HG02884 (cell line): ENCODE measurements at regions not wholly inside any gene's neighbourhood (a gene's known extent, or its start where the extent isn't known, plus 50 kb on each side); places are given as distances from the start of the nearest gene placed in this dataset.
"Not testable (repeated sequence)": the region's sequence is repeated elsewhere in the genome, so short reads cannot be mapped to it uniquely, and the experiment has no call there.

Experiments
- ATAC-seq: cut with Tn5 transposase; IDR thresholded peaks from one replicate; pipeline ENCODE4 v1.9.1; 2021; ENCODE audit warnings: mild to moderate bottlenecking, moderate library complexity; ENCODE audit not compliant: unreplicated experiment

GRCh38 chr22:23397613-23398567, 182.2 kb downstream of the IGLL1 start:
- ATAC-seq = no peak

- ATAC-seq = no peak
Observed at GRCh38 chr22:23397008-23397612, 183.0 kb downstream of the IGLL1 start.

- no peak for ATAC-seq
Observed at GRCh38 chr22:23396362-23397007, 183.6 kb downstream of the IGLL1 start.

GRCh38 chr22:23395530-23396361, 184.3 kb downstream of the IGLL1 start:
- ATAC-seq = no peak

GRCh38 chr22:23394525-23395326, 185.4 kb downstream of the IGLL1 start:
- ATAC-seq = no peak

GRCh38 chr22:23393721-23394320, 186.3 kb downstream of the IGLL1 start:
- ATAC-seq = no peak

GRCh38 chr22:23393199-23393598, 186.9 kb downstream of the IGLL1 start:
- ATAC-seq = not testable (repeated sequence)

GRCh38 chr22:23392420-23393121, 187.5 kb downstream of the IGLL1 start:
- ATAC-seq = no peak

GRCh38 chr22:23391022-23391421, 189.1 kb downstream of the IGLL1 start:
- no peak for ATAC-seq

- ATAC-seq = no peak
Observed at GRCh38 chr22:23389271-23390071, 190.6 kb downstream of the IGLL1 start.

- no peak for ATAC-seq
Observed at GRCh38 chr22:23388517-23388890, 191.6 kb downstream of the IGLL1 start.

- no peak for ATAC-seq
Observed at GRCh38 chr22:23387827-23388516, 192.1 kb downstream of the IGLL1 start.

- no peak for ATAC-seq
Observed at GRCh38 chr22:23386822-23387580, 193.1 kb downstream of the IGLL1 start.

- no peak for ATAC-seq
Observed at GRCh38 chr22:23385678-23386631, 194.1 kb downstream of the IGLL1 start.

- ATAC-seq = no peak
Observed at GRCh38 chr22:23384923-23385677, 195.0 kb downstream of the IGLL1 start.
